CD14-positive monocyte (primary cell): ENCODE measurements at regions not wholly inside any gene's neighbourhood (a gene's known extent, or its start where the extent isn't known, plus 50 kb on each side); places are given as distances from the start of the nearest gene placed in this dataset.

Experiments
- DNase-seq, 3 donors: peaks; one replicate each; pipeline ENCODE4 v3.0.0-alpha.2; 2011 to 2022
- H2AFZ ChIP-seq: 2 replicates; pipeline ENCODE4 v1.6.0; 2012; ENCODE audit warnings: mild to moderate bottlenecking, low read depth, low read length, inconsistent platforms; ENCODE audit not compliant: insufficient read depth, poor library complexity, severe bottlenecking
- H3K27ac ChIP-seq, 2 donors: 1 replicate in 1 of 2; 2 replicates in 1 of 2; pipeline ENCODE4 v1.5.1; 2012 to 2013; ENCODE audit warnings: low read length in 2 of 2, control low read depth in 1 of 2, inconsistent platforms in 1 of 2, low read depth in 1 of 2, mild to moderate bottlenecking in 1 of 2
- H3K27me3 ChIP-seq, 2 donors: one replicate each; pipeline versions ENCODE4 v1.6.0 to v1.6.1; 2011 to 2013; ENCODE audit warnings: low read length in 2 of 2; ENCODE audit not compliant: control insufficient read depth in 2 of 2, insufficient read depth in 2 of 2
- H3K36me3 ChIP-seq, 2 donors: replicated peaks in 1 of 2; 1 replicate in 1 of 2; 2 replicates in 1 of 2; pipeline versions ENCODE4 v1.5.1 to v1.6.1; 2012 to 2013; ENCODE audit warnings: low read length in 2 of 2, control low read depth in 1 of 2, inconsistent platforms in 1 of 2, mild to moderate bottlenecking in 1 of 2; ENCODE audit not compliant: insufficient read depth in 2 of 2, control insufficient read depth in 1 of 2
- H3K4me1 ChIP-seq, 2 donors: 1 replicate in 1 of 2; 2 replicates in 1 of 2; pipeline versions ENCODE4 v1.5.1 to v1.6.1; 2012 to 2013; ENCODE audit warnings: low read length in 2 of 2, control low read depth in 1 of 2, inconsistent platforms in 1 of 2, mild to moderate bottlenecking in 1 of 2, moderate library complexity in 1 of 2; ENCODE audit not compliant: insufficient read depth in 2 of 2, control insufficient read depth in 1 of 2
- H3K4me2 ChIP-seq: replicated peaks from 2 replicates; pipeline ENCODE3; 2012; ENCODE audit warnings: low read length, moderate library complexity, mild to moderate bottlenecking; ENCODE audit not compliant: poor library complexity, severe bottlenecking; ENCODE audit errors: extremely low read depth
- H3K4me3 ChIP-seq, 3 experiments: fragments of 200-600 bp in 1 of 3; sonication (generic) in 1 of 3; replicated peaks in 1 of 3; 1 replicate in 2 of 3; 2 replicates in 1 of 3; pipeline ENCODE4 v1.5.1; 2011 to 2013; ENCODE audit warnings: low read length in 3 of 3, mild to moderate bottlenecking in 3 of 3, control low read depth in 2 of 3, low read depth in 2 of 3, inconsistent platforms in 1 of 3, moderate library complexity in 1 of 3
- H3K79me2 ChIP-seq: 2 replicates; pipeline ENCODE4 v1.6.0; 2012; ENCODE audit warnings: mild to moderate bottlenecking, control low read depth, inconsistent platforms, low read length, moderate library complexity; ENCODE audit not compliant: insufficient read depth
- H3K9ac ChIP-seq: 2 replicates; pipeline ENCODE4 v1.6.0; 2017; ENCODE audit warnings: low read length, mild to moderate bottlenecking; ENCODE audit not compliant: insufficient read depth, poor library complexity, severe bottlenecking
- H3K9me3 ChIP-seq, 2 donors: replicated peaks in 1 of 2; 1 replicate in 1 of 2; 2 replicates in 1 of 2; pipeline versions ENCODE4 v1.5.1 to v1.6.1; 2012 to 2013; ENCODE audit warnings: low read length in 2 of 2, control low read depth in 1 of 2; ENCODE audit not compliant: control insufficient read depth in 1 of 2, insufficient read depth in 1 of 2
- H4K20me1 ChIP-seq: 2 replicates; pipeline ENCODE4 v1.6.0; 2012; ENCODE audit warnings: mild to moderate bottlenecking, low read length, control low read depth, moderate library complexity; ENCODE audit not compliant: insufficient read depth
- H3K27ac Mint-ChIP-seq, 7 donors: one replicate each; pipeline ENCODE4 v1.8.0; 2020; ENCODE audit warnings: mild to moderate bottlenecking in 7 of 7, mixed read lengths in 7 of 7, moderate library complexity in 6 of 7, inconsistent platforms in 2 of 7
- H3K27me3 Mint-ChIP-seq, 3 donors: one replicate each; pipeline ENCODE4 v1.8.0; 2021 to 2022; ENCODE audit warnings: low read depth in 3 of 3, mild to moderate bottlenecking in 3 of 3, mixed read lengths in 3 of 3, moderate library complexity in 3 of 3, inconsistent platforms in 1 of 3
- H3K36me3 Mint-ChIP-seq, 2 donors: one replicate each; pipeline ENCODE4 v1.8.0; 2020; ENCODE audit warnings: mixed read lengths in 2 of 2, inconsistent platforms in 1 of 2, mild to moderate bottlenecking in 1 of 2
- H3K4me1 Mint-ChIP-seq: one replicate; pipeline ENCODE4 v1.8.0; 2020; ENCODE audit warnings: mild to moderate bottlenecking, mixed read lengths
- H3K4me3 Mint-ChIP-seq, 2 donors: one replicate each; pipeline ENCODE4 v1.8.0; 2020; ENCODE audit warnings: mild to moderate bottlenecking in 2 of 2, mixed read lengths in 2 of 2, moderate library complexity in 1 of 2
- H3K9me3 Mint-ChIP-seq, 7 donors: one replicate each; pipeline ENCODE4 v1.8.0; 2020 to 2022; ENCODE audit warnings: mixed read lengths in 7 of 7, mild to moderate bottlenecking in 6 of 7, moderate library complexity in 6 of 7, inconsistent platforms in 2 of 7
- WGBS: methylation state at CpG from one replicate; pipeline ENCODE4 v1.1.5; 2013; ENCODE audit warnings: missing lambda C conversion rate; ENCODE audit not compliant: insufficient coverage; 5-methylcytosine and 5-hydroxymethylcytosine counted together
- intact Hi-C, 2 donors: fragments of 100-400 bp; cut with micrococcal nuclease; formaldehyde crosslinking; loops; one replicate each; pipeline versions ENCODE4 v1.15.0 to v1.15.1; 2023
- TF ChIP-seq, protein P1 (sequence below): fragments of 200-600 bp; IDR thresholded peaks from one replicate; pipeline ENCODE4 v1.8.0; 2022; ENCODE audit warnings: antibody characterized with exemption, mild to moderate bottlenecking

DNA sequence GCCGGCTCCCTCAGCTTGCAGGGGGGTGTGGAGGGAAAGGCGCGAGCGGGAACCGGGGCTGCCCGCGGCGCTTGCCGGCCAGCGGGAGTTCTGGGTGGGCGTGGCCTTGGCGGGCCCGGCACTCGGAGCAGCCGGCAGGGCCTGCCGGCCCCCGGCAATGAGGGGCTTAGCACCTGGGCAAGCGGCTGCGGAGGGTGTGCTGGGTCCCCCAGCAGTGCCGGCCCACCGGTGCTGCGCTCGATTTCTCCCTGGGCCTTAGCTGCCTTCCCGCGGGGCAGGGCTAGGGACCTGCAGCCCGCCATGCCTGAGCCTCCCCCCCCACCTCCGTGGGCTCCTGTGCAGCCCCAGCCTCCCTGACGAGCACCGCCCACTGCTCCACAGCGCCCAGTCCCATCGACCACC is 514.5 kb upstream of the GJE1 start:
- H3K9ac ChIP-seq = no peak overlapping the region
- Mint-ChIP-seq H3K9me3 (peaks cover 2 to 14% (median 5%) of the 10 kb centered on the region in 7 donors), H3K36me3 (no peaks in the 10 kb centered on the region), H3K27ac (no peak overlapping the region), H3K4me1 (no peaks in the 10 kb centered on the region), H3K27me3 (peaks cover 0 to 2% (median 1%) of the 10 kb centered on the region in 3 donors), H3K4me3 (no peak overlapping the region)
- no peaks in the 10 kb centered on the region for H3K4me1 ChIP-seq
- no peak overlapping the region for H3K4me2 ChIP-seq
- H3K4me3 ChIP-seq = no peak overlapping the region
- no peak overlapping the region for H2AFZ ChIP-seq
- H3K27ac ChIP-seq = no peak overlapping the region
- intact Hi-C loops = no loop called here
- H3K79me2 ChIP-seq = no peaks in the 10 kb centered on the region
- WGBS = 97% methylated on average over 31 of the region's 31 CpGs
- H3K9me3 ChIP-seq = peaks cover 4 to 6% of the 10 kb centered on the region in 2 donors
- TF ChIP-seq, protein P1, sequence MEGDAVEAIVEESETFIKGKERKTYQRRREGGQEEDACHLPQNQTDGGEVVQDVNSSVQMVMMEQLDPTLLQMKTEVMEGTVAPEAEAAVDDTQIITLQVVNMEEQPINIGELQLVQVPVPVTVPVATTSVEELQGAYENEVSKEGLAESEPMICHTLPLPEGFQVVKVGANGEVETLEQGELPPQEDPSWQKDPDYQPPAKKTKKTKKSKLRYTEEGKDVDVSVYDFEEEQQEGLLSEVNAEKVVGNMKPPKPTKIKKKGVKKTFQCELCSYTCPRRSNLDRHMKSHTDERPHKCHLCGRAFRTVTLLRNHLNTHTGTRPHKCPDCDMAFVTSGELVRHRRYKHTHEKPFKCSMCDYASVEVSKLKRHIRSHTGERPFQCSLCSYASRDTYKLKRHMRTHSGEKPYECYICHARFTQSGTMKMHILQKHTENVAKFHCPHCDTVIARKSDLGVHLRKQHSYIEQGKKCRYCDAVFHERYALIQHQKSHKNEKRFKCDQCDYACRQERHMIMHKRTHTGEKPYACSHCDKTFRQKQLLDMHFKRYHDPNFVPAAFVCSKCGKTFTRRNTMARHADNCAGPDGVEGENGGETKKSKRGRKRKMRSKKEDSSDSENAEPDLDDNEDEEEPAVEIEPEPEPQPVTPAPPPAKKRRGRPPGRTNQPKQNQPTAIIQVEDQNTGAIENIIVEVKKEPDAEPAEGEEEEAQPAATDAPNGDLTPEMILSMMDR = no peak
- DNase-seq = no peak
- no peaks in the 10 kb centered on the region for H3K36me3 ChIP-seq
- H3K27me3 ChIP-seq = no peaks in the 10 kb centered on the region
- H4K20me1 ChIP-seq = no peaks in the 10 kb centered on the region

DNA sequence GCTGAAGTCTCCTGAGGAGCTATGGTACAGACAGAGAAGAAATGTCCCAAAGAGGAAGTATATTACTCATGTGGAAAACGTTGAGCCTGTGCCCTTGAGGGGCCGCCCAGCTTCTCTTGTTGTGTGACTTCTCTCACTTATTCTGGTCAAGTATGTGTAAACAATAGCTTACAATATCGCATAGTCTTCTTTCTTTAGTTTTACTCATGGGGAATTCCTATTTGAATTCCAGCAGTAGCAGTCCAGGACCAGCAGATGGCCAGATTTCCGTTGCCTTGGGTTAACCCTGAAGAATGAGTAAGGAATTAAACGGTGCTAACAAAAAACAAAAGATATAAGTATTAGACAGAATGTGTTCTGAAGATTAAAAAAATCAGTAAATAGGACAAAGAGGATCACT is 522.0 kb upstream of the GJE1 start:
- H3K9me3 Mint-ChIP-seq = peaks cover 2 to 12% (median 8%) of the 10 kb centered on the region in 7 donors

More for the DNA sequence above, 522.0 kb upstream of the GJE1 start:
- DNase-seq = no peak
- 100% methylated on average over 1 of the region's 5 CpGs for WGBS
- Histone ChIP-seq H3K79me2 (no peaks in the 10 kb centered on the region), H3K4me2 (no peak overlapping the region), H3K4me3 (no peak overlapping the region), H4K20me1 (no peaks in the 10 kb centered on the region), H3K36me3 (no peaks in the 10 kb centered on the region), H2AFZ (no peak overlapping the region), H3K27ac (no peak overlapping the region), H3K9me3 (peaks cover 13 to 19% of the 10 kb centered on the region in 2 donors), H3K27me3 (no peaks in the 10 kb centered on the region), H3K4me1 (no peaks in the 10 kb centered on the region), H3K9ac (no peak overlapping the region)
- TF ChIP-seq, protein P1 = no peak
- H3K4me1 Mint-ChIP-seq = no peaks in the 10 kb centered on the region
- no peak overlapping the region for H3K4me3 Mint-ChIP-seq
- no peak overlapping the region for H3K27ac Mint-ChIP-seq
- intact Hi-C loops = no loop called here
- H3K27me3 Mint-ChIP-seq = no peaks in the 10 kb centered on the region
- no peaks in the 10 kb centered on the region for H3K36me3 Mint-ChIP-seq
